GM19452 (cell line): ENCODE measurements at regions not wholly inside any gene's neighbourhood (a gene's known extent, or its start where the extent isn't known, plus 50 kb on each side); places are given as distances from the start of the nearest gene placed in this dataset.
"Not testable (repeated sequence)": the region's sequence is repeated elsewhere in the genome, so short reads cannot be mapped to it uniquely, and the experiment has no call there.

Source experiments
- ATAC-seq: cut with Tn5 transposase; IDR thresholded peaks from one replicate; pipeline ENCODE4 v1.9.1; 2021; ENCODE audit not compliant: unreplicated experiment

DNA sequence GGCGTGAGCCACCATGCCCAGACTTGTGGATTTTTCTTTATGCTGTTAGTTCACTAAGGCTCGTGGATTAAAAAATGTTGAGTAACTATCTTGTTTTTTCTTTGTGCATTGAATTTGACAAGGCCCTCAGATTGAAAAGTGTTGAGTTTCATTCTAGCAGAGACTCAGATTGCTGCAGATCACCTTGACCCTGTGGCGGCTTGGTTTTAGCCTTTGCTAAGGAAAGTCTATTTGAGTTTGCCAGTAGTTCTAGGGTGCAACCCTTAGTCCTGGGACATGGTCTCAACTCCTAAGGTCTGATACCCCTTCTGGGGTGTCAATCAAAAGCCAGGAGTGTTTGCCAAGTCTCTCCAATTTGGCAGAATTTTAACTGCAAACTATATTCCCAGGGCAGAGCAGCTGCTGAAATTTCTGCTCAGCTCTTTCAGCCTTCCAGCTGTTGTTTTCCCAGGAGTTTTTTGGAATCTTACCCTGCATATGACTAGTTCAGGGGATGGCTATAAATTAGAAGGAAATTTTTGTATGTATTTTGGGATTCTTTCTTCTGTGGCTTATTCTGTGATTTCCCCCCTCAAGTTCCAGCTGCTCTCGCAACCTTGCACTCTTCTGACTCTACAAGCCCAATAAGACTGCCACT lies 84.3 kb upstream of the HAND1 start:
- no peak for ATAC-seq

DNA sequence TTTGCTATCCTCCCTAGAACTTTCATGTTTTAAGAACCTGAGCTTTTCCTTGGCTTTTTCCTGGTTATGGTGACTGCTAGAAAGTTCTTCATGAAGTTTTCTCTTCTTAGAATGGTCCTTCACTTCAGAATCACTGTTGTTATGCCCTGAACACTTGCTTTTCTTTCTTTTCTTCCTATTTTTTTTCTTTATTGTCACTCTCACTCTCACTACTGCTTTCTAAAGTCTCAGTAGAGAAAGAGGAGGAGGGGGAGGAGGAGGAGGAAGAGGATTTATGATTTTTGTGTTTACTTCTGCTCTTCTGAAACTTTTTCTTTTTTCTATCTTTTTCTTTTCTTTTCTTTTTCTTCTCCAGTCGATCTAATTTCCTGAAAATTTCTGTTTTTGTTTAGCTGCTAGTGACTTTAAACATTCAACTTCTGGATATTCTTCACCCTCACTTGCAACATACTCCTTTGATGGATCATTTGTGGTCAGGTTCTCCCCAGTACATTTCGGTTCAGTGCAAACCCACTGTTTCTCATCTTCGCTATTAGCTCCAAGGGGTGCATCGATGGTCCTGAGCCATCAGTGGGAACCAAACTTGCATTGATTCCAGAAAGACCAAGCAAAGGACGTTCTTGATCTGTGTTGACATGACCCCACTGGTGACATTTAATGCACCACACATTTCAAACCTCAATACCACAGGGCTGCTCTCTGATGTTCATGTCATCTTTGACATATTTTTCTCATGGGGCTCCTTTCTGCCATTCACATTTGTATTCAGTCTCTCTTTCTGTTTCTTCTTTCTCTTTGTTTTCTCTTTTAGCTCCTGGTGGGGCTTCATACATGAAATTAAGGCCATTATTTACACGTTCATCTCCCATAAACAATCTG lies 81.6 kb upstream of the HAND1 start:
- no peak for ATAC-seq

DNA sequence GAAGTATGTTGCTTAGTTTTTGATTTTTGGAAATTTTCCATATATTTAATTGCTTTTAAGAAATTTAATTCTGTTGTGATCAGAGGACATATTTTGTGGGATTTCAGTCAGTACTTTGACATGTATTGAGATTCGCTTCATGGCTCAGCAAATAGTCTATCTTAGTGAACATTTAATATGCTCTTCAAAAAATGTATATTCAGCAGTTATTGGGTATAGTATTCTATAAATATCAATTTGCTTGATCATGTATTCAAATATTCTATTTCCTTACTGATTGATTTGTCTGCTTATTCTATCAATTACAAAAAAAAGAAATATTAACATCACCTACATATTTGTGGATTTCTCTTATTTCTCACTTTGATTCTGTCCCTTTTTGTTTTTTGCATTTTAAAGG lies 79.5 kb upstream of the HAND1 start:
- no peak for ATAC-seq

- ATAC-seq = no peak
Measured at GRCh38 chr5:154547551-154547950, 69.5 kb upstream of the HAND1 start.

- ATAC-seq = no peak
Measured at GRCh38 chr5:154546719-154547118, 68.7 kb upstream of the HAND1 start.

DNA sequence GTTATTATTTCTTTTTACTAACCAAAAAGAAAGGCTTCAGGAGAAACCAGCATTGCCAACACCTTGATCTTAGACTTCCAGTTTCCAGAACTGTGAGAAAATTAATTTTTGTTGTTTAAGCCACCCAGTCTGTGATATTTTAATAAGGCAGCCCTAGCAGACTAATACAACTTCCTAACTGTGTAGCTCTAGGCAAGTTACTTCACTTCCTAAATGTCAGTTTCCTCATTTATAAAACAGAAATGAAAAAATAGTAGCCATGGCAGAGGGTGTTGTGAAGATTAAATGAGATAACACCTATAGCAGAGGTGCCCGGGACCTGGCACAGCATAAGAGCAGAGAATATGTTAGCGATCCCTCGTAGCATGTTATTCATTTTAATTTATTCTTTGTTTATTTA lies 66.6 kb upstream of the HAND1 start:
- no peak for ATAC-seq

- no peak for ATAC-seq
Measured at GRCh38 chr5:154543380-154543779, 65.4 kb upstream of the HAND1 start.

- ATAC-seq = no peak
Measured at GRCh38 chr5:154542581-154542980, 64.6 kb upstream of the HAND1 start.

- no peak for ATAC-seq
Measured at GRCh38 chr5:154542000-154542399, 64.0 kb upstream of the HAND1 start.

DNA sequence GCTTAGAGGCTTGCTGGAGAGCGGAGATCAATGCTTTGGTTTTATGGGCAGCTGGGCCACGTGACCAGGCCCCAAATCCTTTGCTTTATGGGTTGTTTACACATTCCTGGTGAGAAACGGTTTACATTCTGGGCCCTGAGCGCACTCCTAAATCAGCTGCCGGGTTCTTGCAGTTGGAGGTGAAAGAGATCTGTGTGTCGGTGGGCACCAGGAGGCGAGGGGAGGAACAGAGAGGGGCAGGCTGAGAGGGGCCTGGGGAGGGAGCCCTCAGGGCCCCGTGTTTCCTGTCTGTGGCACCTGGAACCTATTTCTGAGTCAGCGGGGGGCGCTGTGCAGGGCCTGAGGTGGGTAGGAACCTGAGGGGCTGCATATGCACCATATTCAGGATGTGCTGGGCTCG lies 63.5 kb upstream of the HAND1 start:
- no peak for ATAC-seq

- ATAC-seq = no peak
Measured at GRCh38 chr5:154540600-154540999, 62.6 kb upstream of the HAND1 start.

GRCh38 chr5:154538492-154538891 lies 60.5 kb upstream of the HAND1 start:
- no peak for ATAC-seq

DNA sequence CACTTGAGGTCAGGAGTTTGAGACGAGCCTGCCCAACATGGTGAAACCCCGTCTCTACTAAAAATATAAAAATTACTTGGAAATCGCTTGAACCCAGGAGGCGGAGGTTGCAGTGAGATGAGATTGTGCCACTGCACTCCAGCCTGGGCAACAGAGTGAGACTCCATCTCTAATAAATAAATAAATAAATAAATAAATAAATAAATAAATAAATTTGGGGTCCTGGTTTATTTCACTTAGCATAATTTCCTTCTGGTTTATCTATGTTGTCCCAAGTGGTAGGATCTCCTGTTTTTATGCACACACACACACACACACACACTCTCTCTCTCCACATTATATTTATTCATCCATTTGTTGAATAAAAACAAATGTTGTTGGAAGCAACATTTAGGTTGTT lies 58.4 kb upstream of the HAND1 start:
- ATAC-seq = not testable (repeated sequence)

- no peak for ATAC-seq
Measured at GRCh38 chr5:154535535-154535934, 57.5 kb upstream of the HAND1 start.

GRCh38 chr5:154534457-154535050 lies 56.5 kb upstream of the HAND1 start:
- no peak for ATAC-seq

DNA sequence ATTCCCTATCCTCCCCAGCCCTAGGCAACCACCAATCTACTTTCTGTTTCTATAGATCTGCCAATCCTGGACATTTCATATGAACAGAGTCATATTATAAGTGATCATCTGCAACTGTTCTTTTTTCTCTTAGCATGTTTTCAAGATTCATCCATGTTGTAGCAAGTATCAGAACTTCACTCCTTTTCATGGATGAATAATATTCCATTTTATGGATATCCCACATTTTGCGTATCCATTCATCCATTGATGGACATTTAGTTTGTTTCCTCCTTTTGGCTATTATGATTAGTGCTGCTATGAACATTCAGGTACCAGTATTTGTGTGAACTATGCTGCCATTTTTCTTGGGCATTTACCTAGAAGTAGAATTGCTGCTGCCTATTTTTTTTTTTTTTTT lies 51.3 kb upstream of the HAND1 start:
- no peak for ATAC-seq

DNA sequence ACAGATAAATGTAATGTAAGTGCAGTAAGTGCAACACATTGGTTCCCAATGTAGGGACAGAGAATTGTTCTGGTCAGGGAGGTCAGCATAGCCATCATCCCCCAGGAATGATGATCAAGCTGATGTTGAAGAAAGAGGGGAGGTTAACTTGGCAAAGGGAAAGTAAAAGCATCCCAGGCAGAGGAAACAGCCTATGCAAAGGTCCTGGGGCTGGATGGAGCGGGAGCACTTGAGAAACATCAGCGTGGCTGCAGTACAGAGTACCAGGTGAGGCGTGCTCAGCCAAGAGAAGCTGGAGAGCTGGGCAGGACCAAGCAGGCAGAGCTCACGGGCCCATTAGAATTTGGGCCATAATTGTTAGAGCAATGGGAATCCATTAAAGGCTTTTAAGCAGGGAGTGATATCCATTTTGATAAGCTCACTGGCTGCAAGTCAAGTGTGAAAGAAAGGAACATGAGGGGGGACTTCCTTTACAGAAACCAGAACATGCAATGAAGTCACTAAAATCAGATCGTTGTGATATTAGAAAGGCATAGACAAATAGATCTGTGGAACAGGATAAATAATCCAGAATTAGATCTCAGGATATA lies 50.1 kb upstream of the HAND1 start:
- no peak for ATAC-seq
